ENCODE measurements at regions not wholly inside any gene's neighbourhood (a gene's known extent, or its start where the extent isn't known, plus 50 kb on each side); places are given as distances from the start of the nearest gene placed in this dataset.

- Histone ChIP-seq H2AFZ (ENCODE audit: low read depth, low read length) (no peak overlapping the region), H3K36me3 (ENCODE audit: control insufficient read depth, insufficient read depth, low read length) (no peaks in the 10 kb centered on the region), H3K79me2 (ENCODE audit: control insufficient read depth, insufficient read depth, low read length) (no peaks in the 10 kb centered on the region), H3K4me2 (ENCODE audit: insufficient read depth, low read length) (no peak overlapping the region), H3K27ac (ENCODE audit: extremely low read depth, low read depth, low read length) (no peak overlapping the region), H4K20me1 (replicated peaks; ENCODE audit: control insufficient read depth, insufficient read depth, low read length) (no peaks in the 10 kb centered on the region), H3K4me3 (no peak overlapping the region), H3K27me3 (ENCODE audit: control insufficient read depth in 2 of 2, insufficient read depth in 2 of 2, low read length in 2 of 2) (peaks cover 3 to 4% of the 10 kb centered on the region in 2 experiments; a peak in 3 of 5 replicates), H3K9me3 (replicated peaks; ENCODE audit: control insufficient read depth, insufficient read depth, low read depth, low read length) (no peaks in the 10 kb centered on the region), H3K4me1 (replicated peaks in 1 of 2; ENCODE audit: control insufficient read depth in 2 of 2, insufficient read depth in 2 of 2, low read length in 2 of 2) (no peaks in the 10 kb centered on the region), H3K9me1 (ENCODE audit: control insufficient read depth, insufficient read depth, low read length) (no peaks in the 10 kb centered on the region), H3K9ac (ENCODE audit: insufficient read depth in 1 of 2, low read depth in 2 of 2, low read length in 2 of 2) (no peak overlapping the region)
- intact Hi-C loops (cut with micrococcal nuclease), result loop anchor here (10.0 kb wide), 1 partner anchor 481 kb away; no protein-coding TSS in a partner anchor
- no TSS peak for BruUV-seq (replicated peaks)
- FAIRE-seq (peak; percentile 75), ATAC-seq (peak; percentile 64), DNase-seq (ENCODE audit: extremely low read depth in 1 of 4, low spot score in 3 of 4) (peak; percentile 34 to 54 (median 48))
- POLR2A ChIA-PET, result no interaction called here
- in situ Hi-C loops (cut with MboI), result loop anchor here (25.0 kb wide), 2 partner anchors 783 to 1158 kb away; partner anchors contain the start of gene CDKN1B
- under 1% methylated on average over 9 of the region's 9 CpGs for WGBS (ENCODE audit: insufficient coverage, low coverage, missing lambda C conversion rate)
- CTCF ChIA-PET (ENCODE audit: low intra/inter-chr PET ratio), result interaction anchor here (0.6 to 2.7 kb wide), 4 partner anchors 203 to 726 kb away, joined by 3 to 14 read pairs (median 5); no protein-coding TSS in a partner anchor
- TF ChIP-seq ZNF239 (CRISPR knock-in tag; IDR thresholded peaks at IDR 0.05), result no peak
- TF ChIP-seq ZSCAN29 (IDR thresholded peaks at IDR 0.05), result no peak
- no peak for TF ChIP-seq ELF2 (CRISPR knock-in tag; IDR thresholded peaks at IDR 0.05)
- peak; percentile 44 for TF ChIP-seq ESRRA (IDR thresholded peaks at IDR 0.05; ENCODE audit: borderline replicate concordance, low read depth)
- TF ChIP-seq NBN (IDR thresholded peaks at IDR 0.05; ENCODE audit: low read depth), result no peak
- no peak for TF ChIP-seq MXD1 (CRISPR knock-in tag; IDR thresholded peaks at IDR 0.05; ENCODE audit: borderline replicate concordance, poor library complexity, severe bottlenecking)
- peak; percentile 39; the same call in 1 of the 2 replicates for TF ChIP-seq REST (IDR thresholded peaks at IDR 0.05; ENCODE audit: borderline replicate concordance)
- no peak for TF ChIP-seq REST (CRISPR knock-in tag; IDR thresholded peaks at IDR 0.05; ENCODE audit: low read depth)
- no peak for TF ChIP-seq USF2 (CRISPR knock-in tag; IDR thresholded peaks at IDR 0.05)
- TF ChIP-seq, protein P1, sequence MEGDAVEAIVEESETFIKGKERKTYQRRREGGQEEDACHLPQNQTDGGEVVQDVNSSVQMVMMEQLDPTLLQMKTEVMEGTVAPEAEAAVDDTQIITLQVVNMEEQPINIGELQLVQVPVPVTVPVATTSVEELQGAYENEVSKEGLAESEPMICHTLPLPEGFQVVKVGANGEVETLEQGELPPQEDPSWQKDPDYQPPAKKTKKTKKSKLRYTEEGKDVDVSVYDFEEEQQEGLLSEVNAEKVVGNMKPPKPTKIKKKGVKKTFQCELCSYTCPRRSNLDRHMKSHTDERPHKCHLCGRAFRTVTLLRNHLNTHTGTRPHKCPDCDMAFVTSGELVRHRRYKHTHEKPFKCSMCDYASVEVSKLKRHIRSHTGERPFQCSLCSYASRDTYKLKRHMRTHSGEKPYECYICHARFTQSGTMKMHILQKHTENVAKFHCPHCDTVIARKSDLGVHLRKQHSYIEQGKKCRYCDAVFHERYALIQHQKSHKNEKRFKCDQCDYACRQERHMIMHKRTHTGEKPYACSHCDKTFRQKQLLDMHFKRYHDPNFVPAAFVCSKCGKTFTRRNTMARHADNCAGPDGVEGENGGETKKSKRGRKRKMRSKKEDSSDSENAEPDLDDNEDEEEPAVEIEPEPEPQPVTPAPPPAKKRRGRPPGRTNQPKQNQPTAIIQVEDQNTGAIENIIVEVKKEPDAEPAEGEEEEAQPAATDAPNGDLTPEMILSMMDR (IDR thresholded peaks at IDR 0.05 in 2 of 3, conservative IDR thresholded peaks at IDR 0.05 in 1 of 3; ENCODE audit: insufficient read depth in 2 of 3, low read depth in 1 of 3, low read length in 3 of 3), result peak; percentile 29 to 65 (median 59); a peak in 5 of 6 replicates
- no peak for TF ChIP-seq POLR2G (IDR thresholded peaks at IDR 0.05; ENCODE audit: low read depth, low read length)
Measured at GRCh38 chr12:11553871-11554533, 95.5 kb upstream of the ETV6 start.

Measured in K562 (cell line).